Liver (tissue), 8 donors: ENCODE measurements at regions not wholly inside any gene's neighbourhood (a gene's known extent, or its start where the extent isn't known, plus 50 kb on each side); places are given as distances from the start of the nearest gene placed in this dataset.
"Not testable (repeated sequence)": the region's sequence is repeated elsewhere in the genome, so short reads cannot be mapped to it uniquely, and the experiment has no call there.

Source experiments
- DNase-seq: peaks from one replicate; pipeline ENCODE4 v3.0.0-alpha.2; 2017; ENCODE audit warnings: low spot score
- H3K27ac ChIP-seq, 2 donors: one replicate each; pipeline ENCODE4 v1.7.0; 2013; ENCODE audit warnings: inconsistent platforms in 2 of 2, low read length in 2 of 2, control low read depth in 1 of 2, low read depth in 1 of 2, mild to moderate bottlenecking in 1 of 2
- H3K27me3 ChIP-seq, 4 donors: one replicate each; pipeline versions ENCODE4 v1.6.1 to v1.7.0; 2013; ENCODE audit warnings: low read length in 3 of 4, inconsistent platforms in 1 of 4, mild to moderate bottlenecking in 1 of 4, moderate library complexity in 1 of 4; ENCODE audit not compliant: control insufficient read depth in 4 of 4, insufficient read depth in 4 of 4
- H3K36me3 ChIP-seq, 4 donors: one replicate each; pipeline versions ENCODE4 v1.6.1 to v1.7.0; 2013; ENCODE audit warnings: low read length in 3 of 4, mild to moderate bottlenecking in 3 of 4, low read depth in 1 of 4, moderate library complexity in 1 of 4; ENCODE audit not compliant: control insufficient read depth in 4 of 4, insufficient read depth in 3 of 4
- H3K4me1 ChIP-seq, 4 donors: one replicate each; pipeline versions ENCODE4 v1.6.1 to v1.7.0; 2013; ENCODE audit warnings: low read length in 3 of 4, mild to moderate bottlenecking in 3 of 4, moderate library complexity in 1 of 4; ENCODE audit not compliant: control insufficient read depth in 4 of 4, insufficient read depth in 4 of 4
- H3K4me3 ChIP-seq, 3 donors: one replicate each; pipeline versions ENCODE4 v1.6.1 to v1.7.0; 2013; ENCODE audit warnings: low read length in 3 of 3, control low read depth in 1 of 3, low read depth in 1 of 3, mild to moderate bottlenecking in 1 of 3
- H3K9ac ChIP-seq, 2 donors: one replicate each; pipeline ENCODE4 v1.7.0; 2013; ENCODE audit warnings: low read length in 2 of 2, mild to moderate bottlenecking in 2 of 2, moderate library complexity in 2 of 2, control low read depth in 1 of 2, low read depth in 1 of 2
- H3K9me3 ChIP-seq, 4 donors: one replicate each; pipeline versions ENCODE4 v1.6.1 to v1.7.0; 2013; ENCODE audit warnings: low read length in 3 of 4; ENCODE audit not compliant: control insufficient read depth in 4 of 4
- CTCF ChIP-seq: fragments of 150-350 bp; IDR thresholded peaks from 2 replicates; pipeline ENCODE4 v1.5.1; 2017; ENCODE audit warnings: improper control_type of control experiment, low read depth, low read length; ENCODE audit not compliant: missing input control
- EGR1 ChIP-seq, 2 donors: IDR thresholded peaks; 2 replicates each; pipeline ENCODE4 v1.6.1; 2016 to 2018; ENCODE audit warnings: antibody characterized with exemption in 2 of 2, low read depth in 2 of 2
- FOXA1 ChIP-seq: IDR thresholded peaks from 2 replicates; pipeline ENCODE4 v1.6.1; 2016; ENCODE audit warnings: antibody characterized with exemption
- FOXA2 ChIP-seq: IDR thresholded peaks from 2 replicates; pipeline ENCODE4 v1.6.1; 2016; ENCODE audit warnings: antibody characterized with exemption
- GABPA ChIP-seq, 2 donors: IDR thresholded peaks in 1 of 2; conservative IDR thresholded peaks in 1 of 2; 2 replicates each; pipeline ENCODE4 v1.6.1; 2016; ENCODE audit warnings: antibody characterized with exemption in 2 of 2, mild to moderate bottlenecking in 1 of 2, moderate library complexity in 1 of 2
- HNF4A ChIP-seq, 2 donors: conservative IDR thresholded peaks; 2 replicates each; pipeline ENCODE4 v1.6.1; 2016; ENCODE audit warnings: antibody characterized with exemption in 2 of 2, mild to moderate bottlenecking in 2 of 2
- HNF4G ChIP-seq: IDR thresholded peaks from 2 replicates; pipeline ENCODE4 v1.6.1; 2016; ENCODE audit warnings: antibody characterized with exemption
- JUND ChIP-seq, 2 donors: IDR thresholded peaks; 2 replicates each; pipeline ENCODE4 v1.6.1; 2016; ENCODE audit warnings: antibody characterized with exemption in 2 of 2
- NR2F2 ChIP-seq: IDR thresholded peaks from 2 replicates; pipeline ENCODE4 v1.6.1; 2016; ENCODE audit warnings: antibody characterized with exemption
- RAD21 ChIP-seq, 2 donors: IDR thresholded peaks; 2 replicates each; pipeline ENCODE4 v1.6.1; 2016; ENCODE audit warnings: antibody characterized with exemption in 2 of 2, mild to moderate bottlenecking in 2 of 2
- RXRA ChIP-seq, 2 donors: IDR thresholded peaks; 2 replicates each; pipeline ENCODE4 v1.6.1; 2017 to 2018; ENCODE audit warnings: antibody characterized with exemption in 2 of 2, mild to moderate bottlenecking in 1 of 2
- SP1 ChIP-seq: IDR thresholded peaks from 2 replicates; pipeline ENCODE4 v1.6.1; 2018; ENCODE audit warnings: antibody characterized with exemption, mild to moderate bottlenecking
- TAF1 ChIP-seq: conservative IDR thresholded peaks from 2 replicates; pipeline ENCODE4 v1.6.1; 2016; ENCODE audit warnings: antibody characterized with exemption, mild to moderate bottlenecking
- YY1 ChIP-seq: IDR thresholded peaks from 2 replicates; pipeline ENCODE4 v1.6.1; 2016; ENCODE audit warnings: antibody characterized with exemption, mild to moderate bottlenecking
- WGBS: extraction: QIAGEN DNeasy Blood & Tissue Kit; methylation state at CpG from one replicate; pipeline ENCODE4 v1.1.7; 2013; 5-methylcytosine and 5-hydroxymethylcytosine counted together
- TF ChIP-seq, protein P1 (sequence below): IDR thresholded peaks from 2 replicates; pipeline ENCODE4 v1.6.1; 2016; ENCODE audit warnings: antibody characterized with exemption
- TF ChIP-seq, protein P2 (sequence below): IDR thresholded peaks from 2 replicates; pipeline ENCODE4 v1.6.1; 2016; ENCODE audit warnings: antibody characterized with exemption, mild to moderate bottlenecking
- donor health status: healthy.
- donor health status: healthy.
- donor health status: healthy.
- donor health status: healthy.
- donor health status: healthy.

DNA sequence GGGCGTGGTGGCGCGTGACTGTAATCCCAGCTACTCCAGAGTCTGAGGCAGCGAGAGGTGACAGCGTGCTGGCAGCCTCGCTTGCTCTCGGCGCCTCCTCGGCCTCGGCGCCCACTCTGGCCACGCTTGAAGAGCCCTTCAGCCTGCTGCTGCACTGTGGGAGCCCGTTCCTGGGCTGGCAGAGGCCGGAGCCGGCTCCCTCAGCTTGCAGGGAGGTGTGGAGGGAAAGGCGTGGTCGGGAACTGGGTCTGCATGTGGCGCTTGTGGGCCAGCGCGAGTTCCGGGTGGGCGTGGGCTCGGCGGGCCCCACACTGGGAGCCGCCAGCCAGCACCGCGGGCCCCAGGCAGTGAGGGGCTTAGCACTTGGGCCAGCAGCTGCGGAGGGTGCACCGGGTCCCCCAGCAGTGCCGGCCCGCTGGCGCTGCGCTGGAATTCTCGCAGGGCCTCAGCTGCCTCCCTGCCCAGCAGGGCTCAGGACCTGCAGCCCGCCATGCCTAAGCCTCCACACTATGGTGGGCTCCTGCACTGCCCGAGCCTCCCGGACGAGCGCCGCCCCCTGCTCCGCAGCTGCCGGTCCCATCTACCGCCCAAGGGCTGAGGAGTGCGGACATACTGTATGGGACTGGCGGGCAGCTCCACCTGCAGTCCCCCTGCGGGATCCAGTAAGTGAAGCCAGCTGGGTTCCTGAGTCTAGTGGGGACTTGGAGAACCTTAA is 1093.3 kb upstream of the CDH8 start:
- Histone ChIP-seq H3K4me3 (no peak overlapping the region), H3K36me3 (no peaks in the 10 kb centered on the region), H3K27ac (no peak overlapping the region), H3K9ac (no peak overlapping the region), H3K9me3 (peaks cover 0 to 3% (median 0%) of the 10 kb centered on the region in 4 donors), H3K27me3 (no peaks in the 10 kb centered on the region), H3K4me1 (no peaks in the 10 kb centered on the region)
- no peak for DNase-seq
- TF ChIP-seq RAD21 (IDR thresholded peaks at IDR 0.05) (no peak), SP1 (no peak), EGR1 (IDR thresholded peaks at IDR 0.05; ENCODE audit: low read depth in 2 of 2) (no peak), RXRA (IDR thresholded peaks at IDR 0.05) (no peak), NR2F2 (no peak), HNF4A (conservative IDR thresholded peaks at IDR 0.05) (no peak), JUND (IDR thresholded peaks at IDR 0.05) (no peak), YY1 (no peak)
- TF ChIP-seq, protein P1, sequence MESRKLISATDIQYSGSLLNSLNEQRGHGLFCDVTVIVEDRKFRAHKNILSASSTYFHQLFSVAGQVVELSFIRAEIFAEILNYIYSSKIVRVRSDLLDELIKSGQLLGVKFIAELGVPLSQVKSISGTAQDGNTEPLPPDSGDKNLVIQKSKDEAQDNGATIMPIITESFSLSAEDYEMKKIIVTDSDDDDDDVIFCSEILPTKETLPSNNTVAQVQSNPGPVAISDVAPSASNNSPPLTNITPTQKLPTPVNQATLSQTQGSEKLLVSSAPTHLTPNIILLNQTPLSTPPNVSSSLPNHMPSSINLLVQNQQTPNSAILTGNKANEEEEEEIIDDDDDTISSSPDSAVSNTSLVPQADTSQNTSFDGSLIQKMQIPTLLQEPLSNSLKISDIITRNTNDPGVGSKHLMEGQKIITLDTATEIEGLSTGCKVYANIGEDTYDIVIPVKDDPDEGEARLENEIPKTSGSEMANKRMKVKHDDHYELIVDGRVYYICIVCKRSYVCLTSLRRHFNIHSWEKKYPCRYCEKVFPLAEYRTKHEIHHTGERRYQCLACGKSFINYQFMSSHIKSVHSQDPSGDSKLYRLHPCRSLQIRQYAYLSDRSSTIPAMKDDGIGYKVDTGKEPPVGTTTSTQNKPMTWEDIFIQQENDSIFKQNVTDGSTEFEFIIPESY: no peak
- TF ChIP-seq, protein P2, sequence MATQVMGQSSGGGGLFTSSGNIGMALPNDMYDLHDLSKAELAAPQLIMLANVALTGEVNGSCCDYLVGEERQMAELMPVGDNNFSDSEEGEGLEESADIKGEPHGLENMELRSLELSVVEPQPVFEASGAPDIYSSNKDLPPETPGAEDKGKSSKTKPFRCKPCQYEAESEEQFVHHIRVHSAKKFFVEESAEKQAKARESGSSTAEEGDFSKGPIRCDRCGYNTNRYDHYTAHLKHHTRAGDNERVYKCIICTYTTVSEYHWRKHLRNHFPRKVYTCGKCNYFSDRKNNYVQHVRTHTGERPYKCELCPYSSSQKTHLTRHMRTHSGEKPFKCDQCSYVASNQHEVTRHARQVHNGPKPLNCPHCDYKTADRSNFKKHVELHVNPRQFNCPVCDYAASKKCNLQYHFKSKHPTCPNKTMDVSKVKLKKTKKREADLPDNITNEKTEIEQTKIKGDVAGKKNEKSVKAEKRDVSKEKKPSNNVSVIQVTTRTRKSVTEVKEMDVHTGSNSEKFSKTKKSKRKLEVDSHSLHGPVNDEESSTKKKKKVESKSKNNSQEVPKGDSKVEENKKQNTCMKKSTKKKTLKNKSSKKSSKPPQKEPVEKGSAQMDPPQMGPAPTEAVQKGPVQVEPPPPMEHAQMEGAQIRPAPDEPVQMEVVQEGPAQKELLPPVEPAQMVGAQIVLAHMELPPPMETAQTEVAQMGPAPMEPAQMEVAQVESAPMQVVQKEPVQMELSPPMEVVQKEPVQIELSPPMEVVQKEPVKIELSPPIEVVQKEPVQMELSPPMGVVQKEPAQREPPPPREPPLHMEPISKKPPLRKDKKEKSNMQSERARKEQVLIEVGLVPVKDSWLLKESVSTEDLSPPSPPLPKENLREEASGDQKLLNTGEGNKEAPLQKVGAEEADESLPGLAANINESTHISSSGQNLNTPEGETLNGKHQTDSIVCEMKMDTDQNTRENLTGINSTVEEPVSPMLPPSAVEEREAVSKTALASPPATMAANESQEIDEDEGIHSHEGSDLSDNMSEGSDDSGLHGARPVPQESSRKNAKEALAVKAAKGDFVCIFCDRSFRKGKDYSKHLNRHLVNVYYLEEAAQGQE: no peak
- 94% methylated on average over 46 of the region's 46 CpGs for WGBS

DNA sequence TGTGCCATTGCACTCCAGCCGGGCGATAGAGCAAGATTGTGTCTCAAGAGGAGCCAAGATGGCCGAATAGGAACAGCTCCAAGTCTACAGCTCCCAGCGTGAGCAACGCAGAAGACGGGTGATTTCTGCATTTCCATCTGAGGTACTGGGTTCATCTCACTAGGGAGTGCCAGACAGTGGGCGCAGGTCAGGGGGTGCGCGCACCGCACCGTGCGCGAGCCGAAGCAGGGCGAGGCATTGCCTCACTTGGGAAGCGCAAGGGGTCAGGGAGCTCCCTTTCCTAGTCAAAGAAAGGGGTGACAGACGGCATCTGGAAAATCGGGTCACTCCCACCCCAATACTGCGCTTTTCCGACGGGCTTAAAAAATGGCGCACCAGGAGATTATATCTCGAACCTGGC is 1083.7 kb upstream of the CDH8 start:
- H3K27me3 ChIP-seq, H3K36me3 ChIP-seq, H3K4me3 ChIP-seq, DNase-seq, H3K9ac ChIP-seq, H3K4me1 ChIP-seq, H3K9me3 ChIP-seq, H3K27ac ChIP-seq: not testable (repeated sequence)
- WGBS: 92% methylated on average over 23 of the region's 23 CpGs

DNA sequence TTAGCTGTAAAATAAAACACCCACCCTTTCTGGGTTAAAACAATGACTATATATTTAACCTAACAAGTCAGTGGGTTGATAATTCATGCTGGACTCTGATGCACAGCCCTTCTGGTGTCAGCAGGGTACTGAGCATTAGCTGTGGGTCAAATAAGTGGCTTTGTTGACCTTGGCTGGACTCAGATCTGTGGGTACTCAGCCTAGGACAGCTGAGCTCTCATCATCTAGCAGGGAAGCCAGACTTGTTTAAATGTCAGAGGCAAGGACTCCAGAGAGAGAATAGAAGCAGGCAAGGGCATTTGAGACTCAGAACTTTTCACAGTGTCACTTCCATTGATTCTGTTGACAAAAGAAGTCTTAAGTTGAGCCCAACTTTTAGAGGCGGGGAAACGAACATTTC is 1063.8 kb upstream of the CDH8 start:
- H3K27me3 ChIP-seq: no peaks in the 10 kb centered on the region
- no peak overlapping the region for H3K27ac ChIP-seq
- no peak overlapping the region for H3K9ac ChIP-seq
- H3K4me3 ChIP-seq: no peak overlapping the region
- H3K9me3 ChIP-seq: peaks cover 0 to 2% (median 0%) of the 10 kb centered on the region in 4 donors
- no peaks in the 10 kb centered on the region for H3K36me3 ChIP-seq
- WGBS: 88% methylated on average over 2 of the region's 2 CpGs
- no peaks in the 10 kb centered on the region for H3K4me1 ChIP-seq
- DNase-seq: no peak
- no peak for TF ChIP-seq GABPA (IDR thresholded peaks at IDR 0.05 in 1 of 2, conservative IDR thresholded peaks at IDR 0.05 in 1 of 2)
- TF ChIP-seq RAD21 (IDR thresholded peaks at IDR 0.05): no peak
- TF ChIP-seq, protein P1: no peak
- TF ChIP-seq FOXA1: no peak
- TF ChIP-seq SP1: no peak
- no peak for TF ChIP-seq HNF4G
- TF ChIP-seq FOXA2: no peak
- no peak for TF ChIP-seq TAF1
- no peak for TF ChIP-seq CTCF
- TF ChIP-seq RXRA (IDR thresholded peaks at IDR 0.05): no peak
- TF ChIP-seq HNF4A (conservative IDR thresholded peaks at IDR 0.05): no peak
